PC-9 (cell line): ENCODE measurements at regions not wholly inside any gene's neighbourhood (a gene's known extent, or its start where the extent isn't known, plus 50 kb on each side); places are given as distances from the start of the nearest gene placed in this dataset.

Source experiments
- BruUV-seq: library from RNA; stranded (reverse); fragments of 400-500 nt; replicated peaks from 2 replicates; lab custom pipeline; 2021; lab: Mats Ljungman, UMichigan
- CTCF ChIA-PET: fragments of 300-600 bp; sonication (Branson Sonifier 250); formaldehyde crosslinking; loops from one replicate; lab custom pipeline; 2022; ENCODE audit warnings: antibody characterized with exemption; lab: Charles Lee
- POLR2A ChIA-PET: fragments of 300-600 bp; sonication (Branson Sonifier 250); formaldehyde crosslinking; loops from one replicate; lab custom pipeline; 2022; ENCODE audit warnings: antibody characterized with exemption; ENCODE audit not compliant: unreplicated experiment; lab: Charles Lee
- DNase-seq, 2 experiments: peaks; one replicate each; pipeline versions ENCODE4 v3.0.0 to v3.0.0-alpha.2; 2015 to 2022; ENCODE audit warnings: mixed read lengths in 1 of 2
- H2AFZ ChIP-seq: fragments of 200-600 bp; sonication (generic); 2 replicates; pipeline ENCODE4 v1.8.1; 2017; ENCODE audit warnings: antibody characterized with exemption
- H3F3A ChIP-seq: fragments of 200-600 bp; sonication (generic); 2 replicates; pipeline ENCODE4 v1.8.1; 2017; ENCODE audit warnings: antibody characterized with exemption, mild to moderate bottlenecking, low read depth; ENCODE audit not compliant: insufficient read depth
- H3K27ac ChIP-seq: fragments of 200-600 bp; sonication (generic); 2 replicates; pipeline ENCODE4 v1.6.1; 2016; ENCODE audit warnings: mixed run types
- H3K27me3 ChIP-seq: fragments of 200-600 bp; sonication (generic); 2 replicates; pipeline ENCODE4 v1.6.1; 2016; ENCODE audit warnings: low read depth, mixed run types; ENCODE audit not compliant: insufficient read depth
- H3K36me3 ChIP-seq: fragments of 200-600 bp; sonication (generic); 2 replicates; pipeline ENCODE4 v1.6.1; 2016; ENCODE audit warnings: low read depth, mixed run types
- H3K4me1 ChIP-seq: fragments of 200-600 bp; sonication (generic); replicated peaks from 2 replicates; pipeline ENCODE4 v1.6.1; 2016; ENCODE audit warnings: mixed run types; ENCODE audit not compliant: insufficient read depth
- H3K4me2 ChIP-seq: fragments of 200-600 bp; sonication (generic); 2 replicates; pipeline ENCODE4 v1.6.1; 2017; ENCODE audit warnings: mixed run types
- H3K4me3 ChIP-seq: fragments of 200-600 bp; sonication (generic); 2 replicates; pipeline ENCODE4 v1.6.1; 2016; ENCODE audit warnings: mixed run types
- H3K79me2 ChIP-seq: fragments of 200-600 bp; sonication (generic); 2 replicates; pipeline ENCODE4 v1.6.1; 2017; ENCODE audit warnings: low read depth, mixed run types
- H3K9me2 ChIP-seq: fragments of 200-600 bp; sonication (generic); 2 replicates; pipeline ENCODE4 v1.8.1; 2017; ENCODE audit warnings: mild to moderate bottlenecking; ENCODE audit not compliant: insufficient read depth
- H3K9me3 ChIP-seq: fragments of 200-600 bp; sonication (generic); 2 replicates; pipeline ENCODE4 v1.8.1; 2016; ENCODE audit warnings: low read depth; ENCODE audit not compliant: insufficient read depth
- H4K20me1 ChIP-seq: fragments of 200-600 bp; sonication (generic); 2 replicates; pipeline ENCODE4 v1.8.1; 2017; ENCODE audit not compliant: insufficient read depth
- CTCF ChIP-seq: fragments of 200-600 bp; sonication (generic); conservative IDR thresholded peaks from 2 replicates; pipeline ENCODE4 v1.6.1; 2017; ENCODE audit warnings: mixed run types, antibody characterized with exemption, mild to moderate bottlenecking, moderate library complexity
- EZH2 ChIP-seq: fragments of 200-600 bp; sonication (generic); IDR thresholded peaks from 2 replicates; pipeline ENCODE4 v1.8.0; 2017; ENCODE audit warnings: antibody characterized with exemption, low read depth
- intact Hi-C: fragments of 100-400 bp; cut with micrococcal nuclease; formaldehyde crosslinking; loops from one replicate; pipeline ENCODE4 v1.10.0; 2022; ENCODE audit not compliant: unreplicated experiment

DNA sequence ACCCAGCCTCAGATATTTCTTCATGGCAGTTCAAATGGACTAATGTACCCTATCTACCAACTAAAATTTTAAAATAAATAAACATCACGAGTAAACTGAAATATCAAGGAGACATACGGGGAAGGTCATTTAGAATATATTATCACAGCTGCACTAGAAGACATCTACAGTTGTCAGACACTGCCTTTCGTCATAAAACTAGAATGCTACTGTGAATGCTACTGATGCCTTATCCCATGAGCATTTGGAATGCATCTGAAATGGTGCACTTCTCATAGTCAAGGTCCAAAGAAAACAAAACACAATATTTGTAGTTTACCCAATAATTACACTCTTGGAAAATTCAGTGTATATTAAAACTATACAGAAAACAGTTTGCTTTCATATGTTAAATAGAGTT lies 165.2 kb downstream of the MREG start:
- H3K9me2 ChIP-seq, result no peaks in the 10 kb centered on the region
- ChIA-PET POLR2A (no interaction called here), CTCF (no interaction called here)
- BruUV-seq, result no TSS peak
- H3K27ac ChIP-seq, result no peak overlapping the region
- H3K79me2 ChIP-seq, result no peaks in the 10 kb centered on the region
- TF ChIP-seq CTCF (no peak), EZH2 (no peak)
- H3K27me3 ChIP-seq, result no peaks in the 10 kb centered on the region
- no peak for DNase-seq
- no peak overlapping the region for H3K4me2 ChIP-seq
- H3F3A ChIP-seq, result peaks cover 8% of the 10 kb centered on the region; the same call in 1 of the 2 replicates
- H3K4me3 ChIP-seq, result no peak overlapping the region
- no peaks in the 10 kb centered on the region for H3K36me3 ChIP-seq
- no peaks in the 10 kb centered on the region for H4K20me1 ChIP-seq
- no peak overlapping the region for H2AFZ ChIP-seq
- H3K9me3 ChIP-seq, result no peaks in the 10 kb centered on the region; the same call in 1 of the 2 replicates
- H3K4me1 ChIP-seq, result peaks cover 23% of the 10 kb centered on the region
- intact Hi-C loops, result no loop called here

GRCh38 chr2:215847718-215848117 lies 165.6 kb downstream of the MREG start:
- Histone ChIP-seq H3K9me3 (no peaks in the 10 kb centered on the region), H3F3A (peaks cover 11% of the 10 kb centered on the region; the same call in 1 of the 2 replicates), H3K27me3 (no peaks in the 10 kb centered on the region), H2AFZ (no peak overlapping the region), H3K27ac (no peak overlapping the region), H3K4me1 (peaks cover 27% of the 10 kb centered on the region), H3K79me2 (no peaks in the 10 kb centered on the region), H3K9me2 (no peaks in the 10 kb centered on the region), H4K20me1 (no peaks in the 10 kb centered on the region), H3K4me2 (no peak overlapping the region), H3K4me3 (no peak overlapping the region), H3K36me3 (no peaks in the 10 kb centered on the region)
- TF ChIP-seq CTCF (no peak), EZH2 (no peak)
- ChIA-PET CTCF (no interaction called here), POLR2A (no interaction called here)
- intact Hi-C loops, result no loop called here
- no TSS peak for BruUV-seq
- no peak for DNase-seq

DNA sequence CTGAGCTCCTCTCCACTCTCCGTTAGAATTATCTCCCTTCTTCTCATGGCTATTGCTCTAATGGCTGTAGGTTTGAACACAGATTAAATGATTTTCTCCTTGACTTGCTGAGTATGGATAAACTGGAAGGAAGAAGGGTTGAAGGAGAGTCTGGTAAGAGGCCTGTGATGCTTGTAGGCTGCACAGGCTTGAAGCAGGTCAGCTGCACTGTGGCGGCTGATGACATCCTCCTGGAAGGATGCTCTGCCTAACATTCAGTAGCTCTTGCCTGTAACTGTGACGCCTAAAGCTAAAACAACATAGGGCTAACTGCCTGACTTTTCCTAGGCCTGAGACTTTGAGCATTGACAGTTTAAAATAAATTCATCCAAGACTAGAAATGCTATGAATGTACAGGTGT lies 166.3 kb downstream of the MREG start:
- TF ChIP-seq CTCF (no peak), EZH2 (no peak)
- intact Hi-C loops, result no loop called here
- BruUV-seq, result no TSS peak
- Histone ChIP-seq H3K9me2 (no peaks in the 10 kb centered on the region; the same call in 1 of the 2 replicates), H2AFZ (no peak overlapping the region), H3K79me2 (no peaks in the 10 kb centered on the region), H3K4me1 (peaks cover 27% of the 10 kb centered on the region), H3K36me3 (no peaks in the 10 kb centered on the region), H3K27me3 (no peaks in the 10 kb centered on the region), H3K4me3 (no peak overlapping the region), H3F3A (peaks cover 11% of the 10 kb centered on the region; the same call in 1 of the 2 replicates), H4K20me1 (no peaks in the 10 kb centered on the region), H3K4me2 (no peak overlapping the region), H3K9me3 (no peaks in the 10 kb centered on the region), H3K27ac (no peak overlapping the region)
- ChIA-PET POLR2A (no interaction called here), CTCF (no interaction called here)
- DNase-seq, result no peak
